Transverse colon (tissue), 4 donors: ENCODE measurements at regions not wholly inside any gene's neighbourhood (a gene's known extent, or its start where the extent isn't known, plus 50 kb on each side); places are given as distances from the start of the nearest gene placed in this dataset.

ENCODE experiments used
- DNase-seq: peaks from one replicate; pipeline ENCODE4 v3.0.0-alpha.2; 2019
- H3K27ac ChIP-seq, 4 donors: fragments of 200-600 bp; sonication (generic); 2 replicates each; pipeline ENCODE4 v1.5.1; 2016 to 2018; ENCODE audit warnings: inconsistent platforms in 4 of 4
- H3K27me3 ChIP-seq: fragments of 200-600 bp; sonication (generic); 2 replicates; pipeline ENCODE4 v1.5.1; 2017; ENCODE audit warnings: inconsistent platforms
- H3K36me3 ChIP-seq, 4 donors: fragments of 200-600 bp; sonication (generic); 2 replicates each; pipeline ENCODE4 v1.5.1; 2017 to 2019; ENCODE audit warnings: inconsistent platforms in 4 of 4
- H3K4me1 ChIP-seq, 4 donors: fragments of 200-600 bp; sonication (generic); 2 replicates each; pipeline ENCODE4 v1.5.1; 2017 to 2020; ENCODE audit warnings: inconsistent platforms in 4 of 4
- H3K4me3 ChIP-seq, 4 donors: fragments of 200-600 bp; sonication (generic); 1 replicate in 1 of 4; 2 replicates in 3 of 4; pipeline versions ENCODE4 v1.5.1 to v1.6.1; 2017 to 2019; ENCODE audit warnings: inconsistent platforms in 4 of 4
- H3K9me3 ChIP-seq, 2 donors: fragments of 200-600 bp; sonication (generic); 2 replicates each; pipeline ENCODE4 v1.5.1; 2017 to 2019; ENCODE audit warnings: inconsistent platforms in 2 of 2
- CTCF ChIP-seq, 5 experiments: fragments of 200-600 bp in 3 of 5; fragments of 450-650 bp in 2 of 5; sonication (generic) in 3 of 5; IDR thresholded peaks; 1 replicate in 2 of 5; 2 replicates in 3 of 5; pipeline ENCODE4 v1.5.1; 2016 to 2017; ENCODE audit warnings: antibody characterized with exemption in 5 of 5, inconsistent platforms in 3 of 5, mild to moderate bottlenecking in 2 of 5, moderate library complexity in 1 of 5
- EP300 ChIP-seq: sonication (generic); formaldehyde crosslinking; IDR thresholded peaks from one replicate; pipeline ENCODE4 v1.6.1; 2017; ENCODE audit warnings: antibody characterized with exemption, low read depth
- POLR2A ChIP-seq: fragments of 450-650 bp; IDR thresholded peaks from one replicate; pipeline ENCODE4 v1.6.1; 2016; ENCODE audit warnings: antibody characterized with exemption, mild to moderate bottlenecking, moderate library complexity
- POLR2AphosphoS5 ChIP-seq, 3 donors: sonication (generic); formaldehyde crosslinking; IDR thresholded peaks; one replicate each; pipeline ENCODE4 v1.6.1; 2016; ENCODE audit warnings: antibody characterized with exemption in 3 of 3
- WGBS, 2 donors: methylation state at CpG; one replicate each; pipeline ENCODE4 v1.1.5; 2018; ENCODE audit warnings: low coverage in 1 of 2; 5-methylcytosine and 5-hydroxymethylcytosine counted together
- in situ Hi-C, 4 donors: fragments of 200-750 bp; cut with MboI; loops; one replicate each; pipeline versions ENCODE4 v1.15.0 to v1.15.1; 2017; ENCODE audit warnings: low sequenced_read_pairs in 3 of 4, low pct_ligation_motif_present in 1 of 4, low pct_unique_long_range_greater_than_20kb in 1 of 4
- intact Hi-C: fragments of 100-400 bp; cut with DNase I; formaldehyde crosslinking; loops from one replicate; pipeline ENCODE4 v1.15.1; 2023; ENCODE audit warnings: low total_unique reads

GRCh38 chr6:2549834-2550233 is 200.9 kb downstream of the MYLK4 start:
- Histone ChIP-seq H3K27ac (no peak overlapping the region), H3K4me3 (no peak overlapping the region), H3K4me1 (no peaks in the 10 kb centered on the region), H3K36me3 (no peaks in the 10 kb centered on the region), H3K9me3 (no peaks in the 10 kb centered on the region), H3K27me3 (no peaks in the 10 kb centered on the region)
- intact Hi-C loops, result no loop called here
- TF ChIP-seq POLR2A, result no peak
- TF ChIP-seq CTCF (IDR thresholded peaks at IDR 0.05), result no peak
- TF ChIP-seq EP300, result no peak
- no peak for TF ChIP-seq POLR2AphosphoS5 (IDR thresholded peaks at IDR 0.05)
- WGBS, 2 donors, result 75 to 87% methylated on average over 3 of the region's 3 CpGs
- no peak for DNase-seq
- in situ Hi-C loops, result no loop called here

GRCh38 chr6:2547355-2547754 is 203.4 kb downstream of the MYLK4 start:
- in situ Hi-C loops (no loop called here), intact Hi-C loops (no loop called here)
- H3K36me3 ChIP-seq, result no peaks in the 10 kb centered on the region
- H3K4me1 ChIP-seq, result peaks cover 0 to 9% (median 3%) of the 10 kb centered on the region in 4 donors
- no peak for DNase-seq
- no peak overlapping the region for H3K27ac ChIP-seq
- no peak overlapping the region for H3K4me3 ChIP-seq
- TF ChIP-seq POLR2A, result no peak
- no peak for TF ChIP-seq CTCF (IDR thresholded peaks at IDR 0.05)
- no peak for TF ChIP-seq EP300
- TF ChIP-seq POLR2AphosphoS5 (IDR thresholded peaks at IDR 0.05), result no peak
- H3K27me3 ChIP-seq, result no peaks in the 10 kb centered on the region
- H3K9me3 ChIP-seq, result no peaks in the 10 kb centered on the region
- WGBS, 2 donors, result 84% methylated on average over 4 of the region's 4 CpGs; no CpG with 5 or more reads in 1 of the 2 donors

GRCh38 chr6:2546901-2547300 is 203.8 kb downstream of the MYLK4 start:
- in situ Hi-C loops (no loop called here), intact Hi-C loops (no loop called here)
- no peak for DNase-seq
- H3K9me3 ChIP-seq, result no peaks in the 10 kb centered on the region
- WGBS, 2 donors, result 84 to 88% methylated on average over 6 to 8 of the region's 8 CpGs
- no peak overlapping the region for H3K4me3 ChIP-seq
- peaks cover 0 to 9% (median 3%) of the 10 kb centered on the region in 4 donors for H3K4me1 ChIP-seq
- H3K27me3 ChIP-seq, result no peaks in the 10 kb centered on the region
- no peak for TF ChIP-seq EP300
- TF ChIP-seq POLR2AphosphoS5 (IDR thresholded peaks at IDR 0.05), result no peak
- no peak for TF ChIP-seq POLR2A
- no peak for TF ChIP-seq CTCF (IDR thresholded peaks at IDR 0.05)
- no peaks in the 10 kb centered on the region for H3K36me3 ChIP-seq
- H3K27ac ChIP-seq, result no peak overlapping the region

GRCh38 chr6:2545383-2546038 is 205.2 kb downstream of the MYLK4 start:
- intact Hi-C loops, result no loop called here
- WGBS, 2 donors, result 55 to 80% methylated on average over 6 of the region's 6 CpGs
- Histone ChIP-seq H3K27ac (no peak overlapping the region), H3K4me3 (no peak overlapping the region), H3K4me1 (peaks cover 0 to 9% (median 3%) of the 10 kb centered on the region in 4 donors), H3K27me3 (no peaks in the 10 kb centered on the region), H3K9me3 (no peaks in the 10 kb centered on the region), H3K36me3 (no peaks in the 10 kb centered on the region)
- in situ Hi-C loops, result no loop called here
- DNase-seq, result no peak
- TF ChIP-seq POLR2AphosphoS5 (IDR thresholded peaks at IDR 0.05), result no peak
- TF ChIP-seq EP300, result no peak
- no peak for TF ChIP-seq POLR2A
- TF ChIP-seq CTCF (IDR thresholded peaks at IDR 0.05), result no peak
